Astrocyte (in vitro differentiated cells and primary cell): ENCODE measurements at regions not wholly inside any gene's neighbourhood (a gene's known extent, or its start where the extent isn't known, plus 50 kb on each side); places are given as distances from the start of the nearest gene placed in this dataset.
"Not testable (repeated sequence)": the region's sequence is repeated elsewhere in the genome, so short reads cannot be mapped to it uniquely, and the experiment has no call there.

Experiments
- CTCF ChIP-seq: IDR thresholded peaks from 2 replicates; pipeline ENCODE4 v1.5.1; 2011; ENCODE audit warnings: low read depth, mild to moderate bottlenecking, inconsistent platforms, low read length, moderate library complexity; ENCODE audit not compliant: insufficient read depth
- EZH2 ChIP-seq: IDR thresholded peaks from 2 replicates; pipeline ENCODE4 v1.6.1; 2012; ENCODE audit warnings: mild to moderate bottlenecking, low read length, inconsistent platforms; ENCODE audit not compliant: insufficient read depth

GRCh38 chr5:12131020-12131419, 226.8 kb upstream of the CTNND2 start:
- not testable (repeated sequence) for TF ChIP-seq CTCF, EZH2
